Activated CD4-positive, alpha-beta T cell treated with anti-CD3 and anti-CD28 coated beads for 36 hours (primary cell): ENCODE measurements at regions not wholly inside any gene's neighbourhood (a gene's known extent, or its start where the extent isn't known, plus 50 kb on each side); places are given as distances from the start of the nearest gene placed in this dataset.
"Not testable (repeated sequence)": the region's sequence is repeated elsewhere in the genome, so short reads cannot be mapped to it uniquely, and the experiment has no call there.

Experiments
- ATAC-seq: fragments of 200-7000 bp; cut with Tn5 transposase; one replicate; pipeline ENCODE4 v1.10.0; 2021; ENCODE audit warnings: mild to moderate bottlenecking, moderate library complexity
- CTCF ChIA-PET: fragments of 350-600 bp; sonication (Branson Sonifier 250); formaldehyde crosslinking; loops from one replicate; lab custom pipeline; 2021; ENCODE audit warnings: antibody characterized with exemption; lab: Charles Lee
- POLR2A ChIA-PET: fragments of 350-600 bp; sonication (Branson Sonifier 250); formaldehyde crosslinking; loops from one replicate; lab custom pipeline; 2021; ENCODE audit warnings: antibody characterized with exemption, inconsistent platforms; lab: Charles Lee
- DNase-seq: peaks from one replicate; pipeline ENCODE4 v3.0.0-alpha.2; 2020
- H3K27ac Mint-ChIP-seq: one replicate; pipeline ENCODE4 v1.8.0; 2021; ENCODE audit warnings: mixed read lengths
- H3K27me3 Mint-ChIP-seq: one replicate; pipeline ENCODE4 v1.8.0; 2021; ENCODE audit warnings: mixed read lengths
- H3K36me3 Mint-ChIP-seq: one replicate; pipeline ENCODE4 v1.8.0; 2021; ENCODE audit warnings: low read depth, mixed read lengths
- H3K4me1 Mint-ChIP-seq: one replicate; pipeline ENCODE4 v1.8.0; 2021; ENCODE audit warnings: mixed read lengths
- H3K4me3 Mint-ChIP-seq: one replicate; pipeline ENCODE4 v1.8.0; 2021; ENCODE audit warnings: mild to moderate bottlenecking, moderate library complexity, mixed read lengths
- H3K9me3 Mint-ChIP-seq: one replicate; pipeline ENCODE4 v1.8.0; 2021; ENCODE audit warnings: low read depth, mixed read lengths
- intact Hi-C, 2 experiments: fragments of 100-400 bp; cut with DNase I in 1 of 2; cut with micrococcal nuclease in 1 of 2; formaldehyde crosslinking; loops; one replicate each; pipeline versions ENCODE4 v1.14.2 to v1.15.1; 2022 to 2024; cut with DNase I, micrococcal nuclease

DNA sequence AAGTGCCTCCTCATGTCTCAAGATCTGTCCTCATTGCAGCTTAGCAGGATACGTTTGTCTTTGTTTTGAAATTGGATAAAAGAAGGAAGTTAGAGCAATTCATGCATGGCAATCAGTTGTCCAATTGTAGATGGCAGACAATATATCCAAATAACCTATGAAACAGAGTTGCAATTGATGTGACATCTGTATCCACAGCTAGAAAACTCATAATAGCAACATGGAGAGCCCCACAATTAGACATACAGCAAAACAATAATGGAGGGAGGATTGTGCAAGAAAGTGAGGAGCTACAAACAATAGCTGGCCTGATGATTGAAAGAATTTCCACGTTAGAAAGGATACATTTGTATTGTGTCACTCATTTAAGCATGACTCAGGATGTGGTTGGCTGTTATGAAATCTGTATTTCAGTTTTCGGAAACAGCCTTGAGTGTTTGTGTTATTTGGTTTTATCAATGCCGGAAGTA is 132.0 kb downstream of the FAM174A start:
- peaks cover 3% of the 10 kb centered on the region for H3K9me3 Mint-ChIP-seq
- DNase-seq, result no peak
- H3K36me3 Mint-ChIP-seq, result no peaks in the 10 kb centered on the region
- peaks cover 6% of the 10 kb centered on the region for H3K4me1 Mint-ChIP-seq
- CTCF ChIA-PET, result interaction anchor here (1.7 kb wide), 1 partner anchor 10 kb away, joined by 6 read pairs; no protein-coding TSS in a partner anchor
- POLR2A ChIA-PET, result no interaction called here
- ATAC-seq, result peak; percentile 64
- intact Hi-C loops, result no loop called here
- H3K27ac Mint-ChIP-seq, result peak overlapping the region; percentile 74
- H3K4me3 Mint-ChIP-seq, result no peak overlapping the region
- no peaks in the 10 kb centered on the region for H3K27me3 Mint-ChIP-seq

DNA sequence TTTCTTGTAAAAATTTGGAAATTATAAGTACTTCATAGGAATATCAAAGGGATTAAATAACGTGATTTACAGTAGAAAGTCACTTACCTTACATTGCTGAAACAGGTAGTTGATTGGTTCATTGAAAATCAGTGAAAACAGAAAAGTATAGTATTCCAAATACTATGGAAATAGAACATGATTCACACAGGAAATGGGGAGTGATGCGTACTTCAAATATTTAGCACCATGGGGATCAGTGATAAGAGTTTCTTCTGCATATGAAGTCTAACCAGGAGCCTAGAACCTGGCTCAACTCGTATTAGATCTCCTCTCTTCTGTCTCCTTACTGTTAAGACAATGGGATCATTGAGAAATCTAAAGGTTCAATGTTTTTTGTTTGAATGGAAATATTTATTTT is 133.3 kb downstream of the FAM174A start:
- Mint-ChIP-seq H3K4me1 (peaks cover 6% of the 10 kb centered on the region), H3K27me3 (no peaks in the 10 kb centered on the region), H3K36me3 (no peaks in the 10 kb centered on the region), H3K27ac (no peak overlapping the region), H3K4me3 (no peak overlapping the region), H3K9me3 (peaks cover 3% of the 10 kb centered on the region)
- ATAC-seq (no peak), DNase-seq (no peak)
- POLR2A ChIA-PET, result no interaction called here
- CTCF ChIA-PET, result interaction anchor here (0.7 kb wide), 1 partner anchor 44 kb away, joined by 3 read pairs; no protein-coding TSS in a partner anchor
- intact Hi-C loops, result no loop called here

DNA sequence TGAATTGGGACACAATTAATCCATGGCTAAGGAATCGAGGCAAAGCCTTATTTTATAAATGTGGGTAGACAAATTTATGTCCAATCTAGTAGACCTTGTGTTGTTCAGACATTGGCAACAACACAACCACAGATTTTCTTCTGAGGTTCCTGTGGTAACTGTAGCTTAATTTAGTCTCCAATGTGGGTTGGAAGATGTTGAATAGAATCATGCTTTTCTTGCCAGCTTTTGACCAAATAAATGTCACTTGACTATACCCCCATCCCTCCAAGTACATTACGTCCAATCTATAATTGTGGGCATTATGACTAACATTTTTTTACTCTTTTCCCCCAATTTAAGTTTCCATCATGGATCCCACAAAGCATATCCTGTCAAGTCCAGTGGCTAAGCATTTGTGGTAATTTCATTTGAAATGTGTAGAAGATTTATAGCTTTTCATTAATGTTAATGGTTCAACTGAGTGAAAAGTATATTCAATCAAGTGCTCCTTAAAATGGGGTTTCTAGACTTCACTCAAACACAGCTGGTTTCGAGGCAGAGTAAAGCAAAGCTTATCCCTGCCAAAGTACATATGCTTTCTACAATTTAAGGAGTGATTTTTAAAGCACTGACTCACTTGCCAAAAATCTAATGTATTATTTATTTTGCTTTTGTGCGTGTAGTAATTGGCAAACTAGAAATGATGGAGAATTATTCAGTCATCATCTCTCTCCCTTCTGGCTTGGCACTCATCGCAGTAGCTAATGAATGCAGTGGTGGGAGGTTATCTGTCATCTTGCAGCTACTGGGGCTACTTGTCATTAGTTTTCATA is 141.8 kb downstream of the FAM174A start:
- Mint-ChIP-seq H3K27me3 (no peaks in the 10 kb centered on the region), H3K27ac (no peak overlapping the region), H3K4me3 (no peak overlapping the region), H3K36me3 (peaks cover 2% of the 10 kb centered on the region), H3K4me1 (no peaks in the 10 kb centered on the region), H3K9me3 (peaks cover 3% of the 10 kb centered on the region)
- ChIA-PET CTCF (interaction anchor here (0.8 to 1.3 kb wide), 4 partner anchors 8 to 65 kb away, joined by 3 to 6 read pairs (median 3); no protein-coding TSS in a partner anchor), POLR2A (no interaction called here)
- DNase-seq (no peak), ATAC-seq (no peak)
- intact Hi-C loops, result no loop called here

- Mint-ChIP-seq H3K4me1 (no peaks in the 10 kb centered on the region), H3K9me3 (peaks cover 25% of the 10 kb centered on the region), H3K27ac (no peak overlapping the region), H3K27me3 (no peaks in the 10 kb centered on the region), H3K36me3 (peaks cover 6% of the 10 kb centered on the region), H3K4me3 (no peak overlapping the region)
- DNase-seq, result no peak
- ChIA-PET POLR2A (interaction anchor here (0.7 kb wide), 1 partner anchor 817 kb away, joined by 4 read pairs; no protein-coding TSS in a partner anchor), CTCF (no interaction called here)
- intact Hi-C loops, result no loop called here
- ATAC-seq, result no peak
Measured at GRCh38 chr5:100682625-100683024, 147.5 kb downstream of the FAM174A start.

DNA sequence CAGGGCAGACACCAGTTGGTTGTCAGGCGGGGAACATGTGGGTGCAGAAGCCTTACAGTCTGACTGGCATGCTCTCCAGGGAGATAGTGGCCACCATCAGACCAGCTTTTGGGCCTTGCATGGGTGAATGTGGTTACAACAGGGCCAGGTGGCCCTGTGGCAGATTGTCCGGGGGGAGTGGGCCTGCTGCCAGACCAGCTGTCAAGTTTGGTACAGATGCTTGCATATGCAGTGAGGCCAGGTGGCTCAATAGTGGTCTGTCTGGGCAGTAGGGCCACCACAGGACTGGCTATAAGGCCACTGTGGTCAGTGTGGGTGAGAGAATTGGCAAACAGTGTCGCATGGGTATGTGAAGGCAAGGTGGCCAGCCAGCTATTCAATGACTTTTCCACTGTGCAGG is 148.7 kb downstream of the FAM174A start:
- intact Hi-C loops, result no loop called here
- peaks cover 6% of the 10 kb centered on the region for H3K36me3 Mint-ChIP-seq
- DNase-seq, result no peak
- POLR2A ChIA-PET, result no interaction called here
- CTCF ChIA-PET, result no interaction called here
- H3K27ac Mint-ChIP-seq, result no peak overlapping the region
- H3K27me3 Mint-ChIP-seq, result no peaks in the 10 kb centered on the region
- H3K9me3 Mint-ChIP-seq, result peaks cover 25% of the 10 kb centered on the region
- H3K4me1 Mint-ChIP-seq, result no peaks in the 10 kb centered on the region
- no peak for ATAC-seq
- H3K4me3 Mint-ChIP-seq, result no peak overlapping the region

DNA sequence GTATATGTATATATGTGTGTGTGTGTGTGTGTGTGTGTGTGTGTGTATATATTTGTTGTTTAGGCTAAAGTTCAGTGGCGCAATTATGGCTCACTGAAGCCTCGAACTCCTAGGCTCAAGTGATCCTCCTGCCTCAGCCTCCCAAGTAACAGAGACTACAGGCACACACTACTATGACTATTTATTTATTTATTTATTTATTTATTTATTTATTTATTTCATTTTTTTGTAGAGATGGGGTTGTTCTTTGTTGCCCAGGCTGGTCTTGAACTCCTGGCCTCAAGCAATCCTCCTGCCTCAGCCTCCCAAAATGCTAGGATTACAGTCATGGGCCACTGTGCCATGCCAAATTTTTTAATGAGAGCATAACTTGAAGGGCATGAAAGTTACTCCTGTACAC is 149.9 kb downstream of the FAM174A start:
- H3K36me3 Mint-ChIP-seq, H3K4me1 Mint-ChIP-seq, POLR2A ChIA-PET, H3K27me3 Mint-ChIP-seq, DNase-seq, H3K27ac Mint-ChIP-seq, ATAC-seq, H3K4me3 Mint-ChIP-seq, intact Hi-C loops: not testable (repeated sequence)
- CTCF ChIA-PET, result interaction anchor here (1.0 kb wide), 1 partner anchor 8 kb away, joined by 3 read pairs; no protein-coding TSS in a partner anchor
- H3K9me3 Mint-ChIP-seq, result peaks cover 21% of the 10 kb centered on the region

- DNase-seq, H3K27me3 Mint-ChIP-seq, H3K9me3 Mint-ChIP-seq, H3K4me3 Mint-ChIP-seq, intact Hi-C loops, ATAC-seq, H3K36me3 Mint-ChIP-seq, H3K4me1 Mint-ChIP-seq, POLR2A ChIA-PET, H3K27ac Mint-ChIP-seq: not testable (repeated sequence)
- CTCF ChIA-PET, result interaction anchor here (1.4 kb wide), 1 partner anchor 42 kb away, joined by 3 read pairs; no protein-coding TSS in a partner anchor
Measured at GRCh38 chr5:100688834-100689233, 153.7 kb downstream of the FAM174A start.

DNA sequence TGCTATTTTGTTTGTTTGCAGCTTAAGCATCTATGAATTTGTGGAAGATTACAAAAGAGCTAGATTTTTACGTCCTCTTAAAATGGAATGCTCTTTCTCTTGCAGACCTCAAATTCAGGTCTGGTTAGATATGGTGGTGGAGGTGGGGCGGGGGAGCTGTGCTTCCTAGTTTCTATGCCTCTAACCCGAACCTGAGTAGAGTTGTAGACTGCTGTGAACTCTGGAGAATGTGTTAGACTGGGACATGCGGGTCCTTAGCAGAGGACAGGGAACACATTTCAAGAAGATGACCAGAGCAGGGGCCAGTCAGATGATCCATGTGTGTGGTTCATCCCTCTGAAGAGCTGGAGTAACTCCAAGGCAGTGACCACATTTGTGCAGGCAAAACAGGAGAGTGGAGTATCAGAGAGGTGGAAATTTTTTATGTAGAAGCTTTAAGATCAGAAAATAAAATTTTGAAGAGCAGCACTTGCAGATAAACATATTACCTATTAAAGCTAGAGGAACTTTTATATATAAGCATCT is 154.9 kb downstream of the FAM174A start:
- ChIA-PET POLR2A (no interaction called here), CTCF (interaction anchor here (1.4 kb wide), 1 partner anchor 41 kb away, joined by 3 read pairs; no protein-coding TSS in a partner anchor)
- H3K27me3 Mint-ChIP-seq, result no peaks in the 10 kb centered on the region
- intact Hi-C loops, result no loop called here
- no peak overlapping the region for H3K27ac Mint-ChIP-seq
- no peaks in the 10 kb centered on the region for H3K9me3 Mint-ChIP-seq
- H3K36me3 Mint-ChIP-seq, result no peaks in the 10 kb centered on the region
- ATAC-seq (no peak), DNase-seq (no peak)
- no peaks in the 10 kb centered on the region for H3K4me1 Mint-ChIP-seq
- no peak overlapping the region for H3K4me3 Mint-ChIP-seq

DNA sequence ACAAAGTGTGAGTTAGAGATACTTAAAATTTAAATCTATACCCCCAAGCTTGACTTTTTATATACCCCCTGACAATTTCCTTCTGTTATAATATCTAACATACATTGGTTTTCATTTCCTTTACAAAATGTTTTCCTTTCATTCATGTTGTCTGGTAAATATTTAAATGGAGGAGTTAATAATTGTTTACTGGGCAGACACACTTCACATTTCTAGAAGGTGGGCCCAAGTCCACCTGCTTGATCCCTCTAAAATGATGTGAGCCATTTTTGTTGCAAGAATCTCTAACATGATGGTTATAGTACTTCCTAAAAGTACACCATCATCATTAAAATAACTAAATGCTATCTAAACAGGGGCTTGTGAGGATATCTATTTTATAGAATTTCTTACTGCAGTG is 155.9 kb downstream of the FAM174A start:
- DNase-seq (no peak), ATAC-seq (no peak)
- Mint-ChIP-seq H3K27ac (no peak overlapping the region), H3K9me3 (no peaks in the 10 kb centered on the region), H3K4me1 (no peaks in the 10 kb centered on the region), H3K27me3 (no peaks in the 10 kb centered on the region), H3K4me3 (no peak overlapping the region), H3K36me3 (no peaks in the 10 kb centered on the region)
- CTCF ChIA-PET, result no interaction called here
- intact Hi-C loops, result no loop called here
- POLR2A ChIA-PET, result no interaction called here

DNA sequence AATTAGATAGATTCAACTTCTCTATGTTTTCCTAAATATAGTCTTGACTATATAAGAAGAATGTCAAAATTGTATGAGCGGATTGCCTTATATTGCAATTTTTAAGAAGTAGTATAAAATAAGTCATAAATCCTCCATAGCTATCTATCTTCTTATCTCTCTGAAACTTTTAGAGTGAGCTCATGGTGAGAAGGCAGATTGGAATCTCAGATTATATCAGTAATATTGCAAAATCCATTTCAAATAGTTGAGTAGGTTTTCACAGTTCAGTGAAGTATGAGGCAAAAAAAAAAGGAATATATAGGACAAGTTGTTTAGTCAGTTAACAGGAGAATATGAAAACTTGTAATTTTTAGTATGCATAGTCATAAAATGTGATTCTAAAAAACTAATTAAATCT is 156.4 kb downstream of the FAM174A start:
- CTCF ChIA-PET, result no interaction called here
- ATAC-seq, result no peak
- POLR2A ChIA-PET, result no interaction called here

GRCh38 chr5:100693481-100693880 is 158.3 kb downstream of the FAM174A start:
- Mint-ChIP-seq H3K27ac (no peak overlapping the region), H3K36me3 (no peaks in the 10 kb centered on the region), H3K27me3 (no peaks in the 10 kb centered on the region), H3K4me3 (no peak overlapping the region), H3K4me1 (no peaks in the 10 kb centered on the region), H3K9me3 (no peaks in the 10 kb centered on the region)
- DNase-seq, result no peak
- CTCF ChIA-PET, result no interaction called here
- POLR2A ChIA-PET, result no interaction called here
- intact Hi-C loops, result no loop called here
- no peak for ATAC-seq

More for the DNA sequence above, 156.4 kb downstream of the FAM174A start:
- H3K36me3 Mint-ChIP-seq, result no peaks in the 10 kb centered on the region
- H3K27me3 Mint-ChIP-seq, result no peaks in the 10 kb centered on the region
- H3K9me3 Mint-ChIP-seq, result no peaks in the 10 kb centered on the region
- H3K27ac Mint-ChIP-seq, result no peak overlapping the region
- no peak for DNase-seq
- H3K4me1 Mint-ChIP-seq, result no peaks in the 10 kb centered on the region
- intact Hi-C loops, result no loop called here
- H3K4me3 Mint-ChIP-seq, result no peak overlapping the region

- Mint-ChIP-seq H3K4me3 (no peak overlapping the region), H3K27ac (no peak overlapping the region), H3K36me3 (no peaks in the 10 kb centered on the region), H3K27me3 (no peaks in the 10 kb centered on the region), H3K4me1 (no peaks in the 10 kb centered on the region), H3K9me3 (no peaks in the 10 kb centered on the region)
- ChIA-PET POLR2A (no interaction called here), CTCF (no interaction called here)
- ATAC-seq, result no peak
- intact Hi-C loops, result no loop called here
- DNase-seq, result no peak
Measured at GRCh38 chr5:100694100-100694499, 158.9 kb downstream of the FAM174A start.
